Panc1 (cell line): ENCODE measurements at regions not wholly inside any gene's neighbourhood (a gene's known extent, or its start where the extent isn't known, plus 50 kb on each side); places are given as distances from the start of the nearest gene placed in this dataset.

Experiments
- ATAC-seq: fragments of 200-7000 bp; cut with Tn5 transposase; 2 replicates; pipeline ENCODE4 v1.9.1; 2020; ENCODE audit warnings: mild to moderate bottlenecking, moderate library complexity
- BruUV-seq: library from RNA; stranded (reverse); fragments of 400-500 nt; replicated peaks from 2 replicates; lab custom pipeline; 2021; lab: Mats Ljungman, UMichigan
- CTCF ChIA-PET: fragments of 300-600 bp; sonication (Branson Sonifier 250); formaldehyde crosslinking; loops from one replicate; lab custom pipeline; 2022; ENCODE audit warnings: antibody characterized with exemption; lab: Charles Lee
- POLR2A ChIA-PET: fragments of 300-600 bp; sonication (Branson Sonifier 250); formaldehyde crosslinking; loops from one replicate; lab custom pipeline; 2022; ENCODE audit warnings: antibody characterized with exemption; lab: Charles Lee
- DNase-seq: peaks from one replicate; pipeline ENCODE4 v3.0.0-alpha.2; 2010; ENCODE audit warnings: low read depth, low spot score
- H3K27ac ChIP-seq: 2 replicates; pipeline ENCODE4 v1.5.1; 2011; ENCODE audit warnings: mild to moderate bottlenecking, low read length, inconsistent platforms
- H3K27me3 ChIP-seq: fragments of 200-500 bp; sonication (Bioruptor generic); 2 replicates; pipeline ENCODE4 v1.6.0; 2014; ENCODE audit warnings: low read length, inconsistent platforms; ENCODE audit not compliant: control insufficient read depth, insufficient read depth
- H3K36me3 ChIP-seq: fragments of 200-500 bp; sonication (Bioruptor generic); 2 replicates; pipeline ENCODE4 v1.5.1; 2014; ENCODE audit warnings: inconsistent platforms, mild to moderate bottlenecking, low read length, moderate library complexity; ENCODE audit not compliant: control insufficient read depth, insufficient read depth
- H3K4me1 ChIP-seq: 2 replicates; pipeline ENCODE4 v1.5.1; 2011; ENCODE audit warnings: inconsistent platforms, mild to moderate bottlenecking, low read length, moderate library complexity; ENCODE audit not compliant: control insufficient read depth, insufficient read depth
- H3K4me3 ChIP-seq, 2 experiments: 2 replicates each; pipeline ENCODE4 v1.5.1; 2011 to 2012; ENCODE audit warnings: low read depth in 2 of 2, low read length in 2 of 2, mild to moderate bottlenecking in 2 of 2, inconsistent platforms in 1 of 2, moderate library complexity in 1 of 2
- H3K9me3 ChIP-seq: fragments of 200-500 bp; sonication (Bioruptor generic); 2 replicates; pipeline ENCODE4 v1.5.1; 2014; ENCODE audit warnings: low read depth, mild to moderate bottlenecking, inconsistent platforms, low read length, moderate library complexity; ENCODE audit not compliant: control insufficient read depth, insufficient read depth
- CTCF ChIP-seq: fragments of 450-650 bp; IDR thresholded peaks from 2 replicates; pipeline ENCODE4 v1.5.1; 2017; ENCODE audit warnings: mild to moderate bottlenecking
- POLR2AphosphoS5 ChIP-seq: IDR thresholded peaks from 2 replicates; pipeline ENCODE4 v1.6.1; 2012; ENCODE audit warnings: mild to moderate bottlenecking, low read depth, low read length, moderate library complexity
- REST ChIP-seq, 2 experiments: IDR thresholded peaks; 2 replicates each; pipeline ENCODE4 v1.6.1; 2011 to 2012; ENCODE audit warnings: low read depth in 2 of 2, control low read depth in 1 of 2, low read length in 1 of 2, mild to moderate bottlenecking in 1 of 2, moderate library complexity in 1 of 2; ENCODE audit not compliant: insufficient read depth in 1 of 2
- SIN3A ChIP-seq: IDR thresholded peaks from 2 replicates; pipeline ENCODE4 v1.6.1; 2012; ENCODE audit warnings: low read depth, mild to moderate bottlenecking, low read length, moderate library complexity, borderline replicate concordance; ENCODE audit not compliant: insufficient read depth
- TCF7L2 ChIP-seq: IDR thresholded peaks from 2 replicates; pipeline ENCODE4 v1.6.1; 2011; ENCODE audit warnings: mild to moderate bottlenecking, low read depth, low read length, inconsistent platforms
- in situ Hi-C: cut with HindIII; loops from 2 replicates; pipeline ENCODE4 v1.10.0; 2016; ENCODE audit warnings: low sequenced_read_pairs, low pct_unique_long_range_greater_than_20kb
- intact Hi-C: fragments of 100-400 bp; cut with micrococcal nuclease; formaldehyde crosslinking; loops from one replicate; pipeline ENCODE4 v1.10.0; 2022; ENCODE audit not compliant: unreplicated experiment

- no TSS peak for BruUV-seq
- in situ Hi-C loops: no loop called here
- TF ChIP-seq TCF7L2: no peak
- TF ChIP-seq POLR2AphosphoS5: no peak
- TF ChIP-seq CTCF: no peak
- no peak for TF ChIP-seq REST (IDR thresholded peaks at IDR 0.05; ENCODE audit: insufficient read depth in 1 of 2, low read depth in 2 of 2, low read length in 1 of 2)
- no peak for TF ChIP-seq SIN3A
Observed at GRCh38 chrX:43277879-43278278, 378.2 kb upstream of the MAOA start.

GRCh38 chrX:43278440-43278839 is 377.7 kb upstream of the MAOA start:
- H3K27ac ChIP-seq: no peak overlapping the region
- ChIA-PET POLR2A (no interaction called here), CTCF (no interaction called here)
- no peak for DNase-seq
- in situ Hi-C loops (no loop called here), intact Hi-C loops (no loop called here)
- TF ChIP-seq TCF7L2 (no peak), REST (IDR thresholded peaks at IDR 0.05; ENCODE audit: insufficient read depth in 1 of 2, low read depth in 2 of 2, low read length in 1 of 2) (no peak), CTCF (no peak), SIN3A (no peak), POLR2AphosphoS5 (no peak)
- no TSS peak for BruUV-seq
- no peaks in the 10 kb centered on the region for H3K4me1 ChIP-seq
- no peak overlapping the region for H3K4me3 ChIP-seq
- no peak for ATAC-seq
- no peaks in the 10 kb centered on the region for H3K27me3 ChIP-seq
- no peaks in the 10 kb centered on the region for H3K9me3 ChIP-seq
- H3K36me3 ChIP-seq: no peaks in the 10 kb centered on the region

More at GRCh38 chrX:43277879-43278278, 378.2 kb upstream of the MAOA start:
- Histone ChIP-seq H3K4me3 (no peak overlapping the region), H3K36me3 (no peaks in the 10 kb centered on the region), H3K27ac (no peak overlapping the region), H3K9me3 (no peaks in the 10 kb centered on the region), H3K27me3 (no peaks in the 10 kb centered on the region), H3K4me1 (no peaks in the 10 kb centered on the region)
- no peak for ATAC-seq
- ChIA-PET CTCF (no interaction called here), POLR2A (no interaction called here)
- DNase-seq: no peak
- intact Hi-C loops: no loop called here
